LoVo (cell line): ENCODE measurements at regions not wholly inside any gene's neighbourhood (a gene's known extent, or its start where the extent isn't known, plus 50 kb on each side); places are given as distances from the start of the nearest gene placed in this dataset.
"Not testable (repeated sequence)": the region's sequence is repeated elsewhere in the genome, so short reads cannot be mapped to it uniquely, and the experiment has no call there.

Experiments
- DNase-seq: peaks from one replicate; pipeline ENCODE4 v3.0.0-alpha.2; 2016; ENCODE audit warnings: low spot score

DNA sequence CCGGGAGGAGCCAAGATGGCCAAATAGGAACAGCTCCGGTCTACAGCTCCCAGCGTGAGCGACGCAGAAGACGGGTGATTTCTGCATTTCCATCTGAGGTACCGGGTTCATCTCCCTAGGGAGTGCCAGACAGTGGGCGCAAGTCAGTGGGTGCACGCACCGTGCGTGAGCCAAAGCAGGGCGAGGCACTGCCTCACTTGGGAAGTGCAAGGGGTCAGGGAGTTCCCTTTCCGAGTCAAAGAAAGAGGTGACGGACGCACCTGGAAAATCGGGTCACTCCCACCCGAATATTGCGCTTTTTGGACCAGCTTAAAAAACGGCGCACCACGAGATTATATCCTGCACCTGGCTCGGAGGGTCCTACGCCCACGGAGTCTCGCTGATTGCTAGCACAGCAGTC, 400.8 kb upstream of the KLHL29 start:
- DNase-seq: not testable (repeated sequence)

- DNase-seq: no peak
Observed at GRCh38 chr2:22990246-22990645, 394.7 kb upstream of the KLHL29 start.

DNA sequence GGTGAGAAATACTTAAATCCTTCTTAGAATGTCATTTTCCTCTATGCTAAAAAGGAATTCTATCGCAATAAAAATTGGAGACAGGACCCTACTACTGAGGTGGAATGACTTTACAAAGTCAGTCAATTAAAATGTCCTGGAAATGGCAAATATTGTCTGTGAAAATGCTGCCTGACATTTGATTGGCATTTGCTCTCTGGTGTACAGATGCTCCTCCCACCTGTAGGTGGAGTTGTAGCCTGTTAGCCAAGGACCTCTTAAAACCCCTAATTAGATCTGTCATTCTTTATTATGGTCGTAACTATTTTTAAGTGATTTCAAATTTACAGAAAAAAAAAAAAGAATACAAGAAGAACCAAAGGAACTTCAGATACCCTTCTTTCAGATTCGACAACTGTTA, 393.1 kb upstream of the KLHL29 start:
- no peak for DNase-seq

- DNase-seq: no peak
Observed at GRCh38 chr2:22992441-22992840, 392.5 kb upstream of the KLHL29 start.

- DNase-seq: no peak
Observed at GRCh38 chr2:22993250-22993649, 391.7 kb upstream of the KLHL29 start.

DNA sequence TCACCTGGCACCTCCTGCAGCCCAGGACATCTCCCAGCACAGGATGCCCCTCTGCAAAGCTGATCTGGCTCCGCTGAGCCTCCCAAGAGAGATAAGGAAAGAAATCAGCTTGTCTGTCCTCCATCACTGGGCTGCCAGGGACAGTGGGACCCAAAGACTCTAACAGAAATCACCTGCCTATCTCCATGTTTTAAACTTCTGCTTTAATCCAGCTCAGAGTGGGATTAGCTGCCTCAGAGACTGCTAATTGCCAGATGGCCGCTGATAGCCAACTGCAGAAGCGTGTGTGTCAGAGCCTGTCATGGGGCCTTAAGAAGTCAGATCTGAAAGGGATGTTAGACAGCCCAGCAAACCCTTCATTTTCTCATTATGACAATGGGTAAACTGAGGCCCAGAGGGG, 389.4 kb upstream of the KLHL29 start:
- DNase-seq: no peak

- DNase-seq: no peak
Observed at GRCh38 chr2:22996911-22997310, 388.1 kb upstream of the KLHL29 start.

- no peak for DNase-seq
Observed at GRCh38 chr2:22998359-22998758, 386.6 kb upstream of the KLHL29 start.

DNA sequence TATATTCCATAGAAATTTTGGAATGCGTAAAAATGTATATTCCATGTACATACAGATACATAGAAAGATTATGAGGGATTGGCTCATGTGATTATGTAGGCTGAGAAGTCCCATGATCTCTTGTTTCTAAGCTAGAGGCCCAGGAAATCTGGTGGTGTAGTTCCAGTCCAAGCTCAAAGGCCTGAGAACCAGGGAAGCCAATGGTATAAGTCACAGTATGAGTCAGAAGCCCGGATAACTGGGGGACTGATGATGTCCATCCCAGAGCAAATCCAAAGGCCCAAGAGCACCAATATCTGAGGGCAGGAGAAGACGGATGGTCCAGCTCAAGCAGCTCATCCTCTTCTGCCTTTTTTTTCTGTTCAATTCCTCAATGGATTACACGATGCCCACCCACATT, 385.0 kb upstream of the KLHL29 start:
- no peak for DNase-seq

GRCh38 chr2:23002234-23002633, 382.7 kb upstream of the KLHL29 start:
- no peak for DNase-seq

- DNase-seq: no peak
Observed at GRCh38 chr2:23005469-23005868, 379.5 kb upstream of the KLHL29 start.

DNA sequence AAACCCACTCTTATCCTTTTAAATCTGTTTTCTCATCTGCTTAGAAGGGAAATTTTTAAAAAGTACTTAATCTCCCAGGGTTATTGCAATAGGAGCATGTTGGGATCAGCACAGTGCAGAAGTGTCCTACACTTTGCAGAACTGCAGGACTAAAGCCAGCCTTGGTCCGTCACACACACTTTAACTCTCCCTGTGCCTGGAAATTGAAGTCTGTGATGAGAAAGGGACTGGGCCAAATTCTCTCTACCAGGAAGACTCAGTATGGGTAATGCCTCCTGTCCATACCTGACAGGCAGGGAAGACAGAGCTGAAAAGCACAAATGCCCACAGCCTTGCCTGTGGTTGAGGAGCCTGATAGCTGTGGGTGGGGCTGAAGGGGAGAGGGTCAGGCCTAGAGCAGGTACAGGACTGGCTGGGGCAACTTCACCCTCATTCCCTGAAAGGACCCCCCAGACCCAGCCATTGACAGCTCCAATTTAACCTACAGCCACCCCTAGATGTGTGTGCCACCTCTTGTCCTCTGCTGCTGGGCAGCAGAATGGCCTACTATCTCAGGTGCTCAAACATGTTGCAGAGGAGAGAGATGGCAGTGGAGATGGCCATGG, 377.2 kb upstream of the KLHL29 start:
- no peak for DNase-seq

GRCh38 chr2:23008440-23008839, 376.5 kb upstream of the KLHL29 start:
- no peak for DNase-seq

- no peak for DNase-seq
Observed at GRCh38 chr2:23008951-23009350, 376.0 kb upstream of the KLHL29 start.

DNA sequence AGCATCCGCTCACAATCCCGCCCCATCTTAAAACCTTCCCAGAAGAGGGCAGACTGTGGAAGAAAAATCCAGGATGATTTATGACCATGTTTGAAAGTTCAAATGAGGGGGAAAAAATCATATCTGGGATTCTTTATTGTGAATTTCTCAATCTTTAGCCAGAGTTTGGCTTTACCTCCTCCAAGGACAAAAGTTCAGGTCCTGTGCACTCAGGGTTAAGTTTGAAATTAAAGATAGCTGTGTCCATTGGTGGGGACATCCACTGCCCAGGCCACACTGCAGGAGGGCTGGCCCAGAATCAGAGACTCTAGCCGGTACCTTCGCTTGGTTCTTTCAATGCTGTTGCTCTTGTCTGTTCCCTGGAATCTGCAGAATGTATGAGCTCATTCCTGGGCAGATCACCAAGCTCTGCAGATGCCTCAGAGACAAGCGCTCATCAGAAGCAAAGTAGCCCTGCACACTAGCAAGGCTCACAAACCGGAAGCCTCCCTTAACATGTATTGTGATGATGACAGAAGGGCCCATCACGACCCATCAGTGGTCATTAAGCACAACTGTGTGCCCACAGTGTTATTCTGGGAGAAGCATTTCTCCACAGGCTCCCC, 375.3 kb upstream of the KLHL29 start:
- DNase-seq: no peak

DNA sequence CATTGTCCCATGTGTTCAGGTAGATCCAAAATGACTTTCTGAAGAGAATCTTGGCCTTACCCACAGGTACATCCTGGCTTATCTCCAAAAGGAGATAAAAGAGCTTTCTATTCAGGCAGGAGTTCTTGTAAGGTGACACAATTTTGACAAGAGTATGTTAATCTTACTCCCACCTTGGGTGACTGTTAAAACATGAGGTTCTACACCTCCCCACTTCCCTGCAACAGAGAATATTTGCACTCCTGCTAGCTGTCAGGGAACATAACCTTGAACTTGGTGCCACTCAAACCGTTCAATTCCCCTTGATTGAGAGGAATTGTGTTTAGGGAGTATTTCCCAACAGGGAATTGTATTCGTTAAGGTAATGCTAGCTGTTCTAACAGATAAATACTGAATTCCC, 372.5 kb upstream of the KLHL29 start:
- no peak for DNase-seq

DNA sequence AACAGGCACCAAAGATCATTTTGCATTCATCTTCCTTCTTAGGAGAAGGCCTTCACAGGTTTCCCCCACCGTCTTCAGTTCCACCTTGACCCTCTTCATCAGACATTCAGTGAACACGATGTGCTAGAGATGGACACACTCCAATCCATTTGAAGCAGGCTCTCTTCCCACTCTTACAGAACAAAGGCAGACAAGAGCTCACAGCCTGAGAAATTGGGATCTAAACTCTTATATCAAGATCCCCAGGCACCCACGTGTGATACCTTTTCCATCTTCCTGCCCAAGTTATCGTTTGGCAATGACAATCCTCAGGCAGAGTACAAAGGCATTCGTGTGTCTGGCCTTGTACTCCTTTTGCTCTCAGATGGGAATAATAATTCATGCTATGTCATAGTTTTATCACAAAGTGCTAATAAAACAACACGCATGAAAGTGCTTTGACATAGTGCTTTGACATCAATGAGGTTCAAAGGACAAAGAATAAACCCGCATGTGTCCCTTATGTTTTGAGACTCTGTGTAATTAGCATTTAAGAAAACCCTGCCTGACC, 369.3 kb upstream of the KLHL29 start:
- no peak for DNase-seq

DNA sequence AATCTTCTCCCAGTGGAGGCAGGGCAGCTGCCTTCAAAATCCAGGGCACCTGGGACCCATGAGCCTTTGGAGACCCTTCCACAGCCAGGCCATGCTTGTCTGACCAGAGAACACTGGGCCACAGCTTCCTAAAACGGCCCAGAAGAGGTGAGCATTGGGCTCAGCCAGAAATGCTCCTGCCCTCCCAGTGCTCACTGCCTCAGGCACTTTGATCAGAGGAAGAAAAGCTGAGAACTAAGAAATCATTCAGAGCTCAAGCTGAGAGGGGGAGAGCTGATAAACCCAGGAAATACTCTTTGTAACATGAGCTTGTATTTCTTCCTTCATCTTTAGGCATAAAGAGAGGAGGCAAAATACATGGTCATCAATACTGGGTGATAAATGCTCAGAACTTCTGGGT, 365.5 kb upstream of the KLHL29 start:
- no peak for DNase-seq

DNA sequence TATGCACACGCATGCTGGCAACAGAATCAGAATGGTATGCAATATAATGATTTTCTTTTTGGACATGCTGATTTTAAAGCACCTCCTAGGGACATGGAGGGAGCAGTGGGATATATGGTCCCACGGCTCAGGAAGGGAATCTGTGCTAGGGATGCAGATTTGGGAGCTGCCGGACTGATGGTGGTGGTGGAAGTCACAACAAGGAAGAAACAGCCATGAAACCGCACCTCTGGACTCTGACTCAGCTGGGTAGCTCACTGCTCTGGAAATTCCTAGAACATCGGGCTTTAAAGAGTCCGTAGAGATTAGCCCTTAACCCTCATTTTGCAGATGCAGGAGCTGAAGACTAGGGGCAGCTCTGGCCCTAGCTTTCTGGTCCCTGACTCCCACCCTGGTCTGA, 364.3 kb upstream of the KLHL29 start:
- no peak for DNase-seq

DNA sequence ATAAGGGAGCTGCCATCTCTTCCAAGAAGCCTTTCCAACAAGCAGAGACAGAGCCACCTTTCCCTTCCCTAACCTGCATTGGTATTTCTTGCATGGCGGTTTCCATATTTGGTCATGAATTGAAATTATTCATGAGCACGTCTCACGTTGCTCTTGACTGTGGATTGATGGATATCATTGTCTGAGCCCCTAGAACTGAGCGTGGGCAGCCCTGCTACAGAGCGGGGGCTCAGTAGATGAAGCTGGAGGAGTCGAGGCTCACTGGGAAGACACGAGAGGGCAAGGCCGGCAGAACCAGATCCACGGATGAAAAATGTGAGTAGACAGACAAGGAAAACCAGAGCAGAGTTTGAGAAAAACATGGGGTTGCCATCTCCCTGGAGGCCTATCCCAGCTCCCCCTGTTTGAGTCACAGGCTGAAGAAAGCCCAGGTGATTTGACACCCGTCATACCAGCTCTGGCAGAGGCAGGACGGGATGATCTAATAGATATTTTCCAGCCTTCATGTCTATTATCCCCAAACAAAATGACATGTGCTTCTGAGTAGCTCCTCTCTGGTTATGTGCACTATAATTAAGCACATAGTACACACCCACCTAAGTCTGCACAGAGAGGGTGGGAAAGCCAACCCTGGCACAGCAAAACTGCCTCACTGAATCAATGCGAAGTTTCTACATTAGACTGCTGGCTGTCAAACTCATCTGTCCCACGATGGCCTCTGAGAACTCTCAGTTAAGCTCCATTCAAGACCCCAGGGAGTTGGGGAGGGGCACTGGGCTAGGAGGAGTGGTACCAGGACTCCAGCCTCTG, 363.5 kb upstream of the KLHL29 start:
- no peak for DNase-seq

DNA sequence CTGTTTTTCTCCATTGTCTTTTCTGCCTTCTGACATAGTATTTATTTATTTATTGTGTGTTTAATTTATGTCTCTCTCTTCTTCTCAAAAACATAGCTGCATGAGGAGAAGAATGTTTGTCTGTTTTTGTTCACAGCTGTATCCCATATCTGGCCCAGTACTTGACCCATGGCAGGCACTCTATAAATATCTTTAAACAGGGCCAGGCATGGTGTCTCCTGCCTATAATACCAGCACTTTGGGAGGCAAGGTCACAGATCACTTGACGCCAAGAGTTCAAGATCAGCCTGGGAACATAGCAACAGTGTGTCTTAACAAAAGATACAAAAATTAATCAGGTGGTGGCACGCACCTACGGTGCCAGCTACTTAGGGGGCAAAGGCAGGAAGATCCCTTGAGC, 361.3 kb upstream of the KLHL29 start:
- no peak for DNase-seq

- no peak for DNase-seq
Observed at GRCh38 chr2:23026671-23027070, 358.3 kb upstream of the KLHL29 start.

GRCh38 chr2:23027396-23027795, 357.6 kb upstream of the KLHL29 start:
- DNase-seq: no peak
